ENCODE measurements at regions not wholly inside any gene's neighbourhood (a gene's known extent, or its start where the extent isn't known, plus 50 kb on each side); places are given as distances from the start of the nearest gene placed in this dataset.

- TF ChIP-seq ZNF664 (tag by site-specific recombination; IDR thresholded peaks at IDR 0.05): no peak
- no peak for TF ChIP-seq ATF2 (tag by site-specific recombination; IDR thresholded peaks at IDR 0.05; ENCODE audit: low read depth)
- TF ChIP-seq CTCF (tag by site-specific recombination; IDR thresholded peaks at IDR 0.05): no peak
- TF ChIP-seq ZNF24 (tag by site-specific recombination; IDR thresholded peaks at IDR 0.05): no peak
- TF ChIP-seq MEIS1 (CRISPR knock-in tag; IDR thresholded peaks at IDR 0.05; ENCODE audit: borderline replicate concordance): no peak
- no peak for TF ChIP-seq ZNF610 (tag by site-specific recombination; IDR thresholded peaks at IDR 0.05; ENCODE audit: borderline replicate concordance)
- no peak for TF ChIP-seq ZNF707 (tag by site-specific recombination; IDR thresholded peaks at IDR 0.05)
- TF ChIP-seq HOXA7 (CRISPR knock-in tag; IDR thresholded peaks at IDR 0.05; ENCODE audit: borderline replicate concordance): no peak
- no peak for TF ChIP-seq ZSCAN16 (tag by site-specific recombination; IDR thresholded peaks at IDR 0.05)
- no peak for TF ChIP-seq ZBTB17 (tag by site-specific recombination; IDR thresholded peaks at IDR 0.05)
- TF ChIP-seq BCL11A (tag by site-specific recombination; IDR thresholded peaks at IDR 0.05; ENCODE audit: low read depth): no peak
- TF ChIP-seq, protein P1, sequence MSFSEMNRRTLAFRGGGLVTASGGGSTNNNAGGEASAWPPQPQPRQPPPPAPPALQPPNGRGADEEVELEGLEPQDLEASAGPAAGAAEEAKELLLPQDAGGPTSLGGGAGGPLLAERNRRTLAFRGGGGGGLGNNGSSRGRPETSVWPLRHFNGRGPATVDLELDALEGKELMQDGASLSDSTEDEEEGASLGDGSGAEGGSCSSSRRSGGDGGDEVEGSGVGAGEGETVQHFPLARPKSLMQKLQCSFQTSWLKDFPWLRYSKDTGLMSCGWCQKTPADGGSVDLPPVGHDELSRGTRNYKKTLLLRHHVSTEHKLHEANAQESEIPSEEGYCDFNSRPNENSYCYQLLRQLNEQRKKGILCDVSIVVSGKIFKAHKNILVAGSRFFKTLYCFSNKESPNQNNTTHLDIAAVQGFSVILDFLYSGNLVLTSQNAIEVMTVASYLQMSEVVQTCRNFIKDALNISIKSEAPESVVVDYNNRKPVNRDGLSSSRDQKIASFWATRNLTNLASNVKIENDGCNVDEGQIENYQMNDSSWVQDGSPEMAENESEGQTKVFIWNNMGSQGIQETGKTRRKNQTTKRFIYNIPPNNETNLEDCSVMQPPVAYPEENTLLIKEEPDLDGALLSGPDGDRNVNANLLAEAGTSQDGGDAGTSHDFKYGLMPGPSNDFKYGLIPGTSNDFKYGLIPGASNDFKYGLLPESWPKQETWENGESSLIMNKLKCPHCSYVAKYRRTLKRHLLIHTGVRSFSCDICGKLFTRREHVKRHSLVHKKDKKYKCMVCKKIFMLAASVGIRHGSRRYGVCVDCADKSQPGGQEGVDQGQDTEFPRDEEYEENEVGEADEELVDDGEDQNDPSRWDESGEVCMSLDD (tag by site-specific recombination; IDR thresholded peaks at IDR 0.05): no peak
These were observed 92.2 kb upstream of the AKR1E2 start for GRCh38 chr10:4733843-4734224.
